GM11168 (cell line): ENCODE measurements at regions not wholly inside any gene's neighbourhood (a gene's known extent, or its start where the extent isn't known, plus 50 kb on each side); places are given as distances from the start of the nearest gene placed in this dataset.

Source experiments
- in situ Hi-C: fragments of 300-500 bp; cut with MboI; formaldehyde crosslinking; loops from one replicate; pipeline ENCODE4 v1.12.0; 2022; ENCODE audit warnings: low sequenced_read_pairs; ENCODE audit not compliant: unreplicated experiment

- in situ Hi-C loops, result no loop called here
Observed at GRCh38 chr13:106963151-106963550, 395.2 kb upstream of the ARGLU1 start.

DNA sequence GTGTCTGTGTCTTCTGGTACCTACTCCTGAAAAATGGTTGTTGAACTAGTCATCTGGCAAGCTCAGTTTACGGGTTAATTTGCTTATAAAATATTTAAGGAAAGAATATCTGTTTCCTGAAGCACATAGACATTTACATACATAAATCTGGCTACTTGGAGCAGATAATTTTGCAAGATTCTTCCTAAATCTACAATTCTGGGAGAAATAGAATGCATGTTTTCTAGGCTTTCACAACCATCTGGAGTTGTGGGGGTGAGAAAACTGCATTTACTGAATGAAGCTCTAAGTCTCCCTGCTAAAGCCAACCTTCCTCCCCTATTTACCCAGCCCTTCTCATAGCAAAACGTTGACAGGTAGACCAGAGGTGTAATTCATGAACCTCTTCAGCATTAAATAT, 393.7 kb upstream of the ARGLU1 start:
- in situ Hi-C loops, result no loop called here

DNA sequence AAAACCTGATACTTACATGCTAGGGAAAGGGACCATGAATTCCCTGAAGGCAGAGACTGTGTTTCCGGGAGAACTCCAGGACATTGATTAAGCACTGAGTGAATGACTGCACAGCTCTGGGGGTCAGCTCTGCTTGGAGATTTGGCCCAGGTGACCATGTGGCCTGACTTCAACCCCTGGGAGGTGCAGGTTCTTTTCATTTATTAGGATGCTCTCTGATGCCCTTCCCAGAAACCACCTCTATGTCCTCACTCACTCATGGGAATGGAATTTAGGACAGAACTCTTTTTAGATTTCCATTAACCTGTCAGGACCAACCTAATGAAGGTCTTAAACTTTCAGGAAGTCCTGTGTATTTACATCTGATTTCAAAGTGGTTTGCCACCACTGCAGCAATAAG, 393.3 kb upstream of the ARGLU1 start:
- in situ Hi-C loops, result no loop called here

- in situ Hi-C loops, result no loop called here
Observed at GRCh38 chr13:106958621-106959048, 390.7 kb upstream of the ARGLU1 start.

- in situ Hi-C loops, result no loop called here
Observed at GRCh38 chr13:106942563-106942962, 374.6 kb upstream of the ARGLU1 start.

DNA sequence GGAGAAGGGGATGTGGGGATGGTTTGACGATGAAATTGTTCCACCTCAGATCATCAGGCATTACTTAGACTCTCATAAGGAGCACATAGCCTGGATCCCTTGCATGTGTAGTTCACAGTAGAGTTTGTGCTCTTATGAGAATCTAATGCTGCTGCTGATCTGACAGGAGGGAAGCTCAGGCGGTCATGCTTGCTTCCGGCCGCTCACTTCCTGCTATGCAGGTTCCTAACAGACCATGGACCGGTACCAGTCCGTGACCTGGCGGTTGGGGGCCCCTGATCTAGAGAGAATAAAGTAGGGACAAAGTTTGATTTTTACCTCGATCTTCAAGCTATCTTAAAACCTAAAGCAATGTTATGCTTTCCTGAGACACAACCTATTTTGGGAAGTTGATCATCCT, 373.8 kb upstream of the ARGLU1 start:
- in situ Hi-C loops, result no loop called here

GRCh38 chr13:106927421-106927820, 359.5 kb upstream of the ARGLU1 start:
- in situ Hi-C loops, result no loop called here

DNA sequence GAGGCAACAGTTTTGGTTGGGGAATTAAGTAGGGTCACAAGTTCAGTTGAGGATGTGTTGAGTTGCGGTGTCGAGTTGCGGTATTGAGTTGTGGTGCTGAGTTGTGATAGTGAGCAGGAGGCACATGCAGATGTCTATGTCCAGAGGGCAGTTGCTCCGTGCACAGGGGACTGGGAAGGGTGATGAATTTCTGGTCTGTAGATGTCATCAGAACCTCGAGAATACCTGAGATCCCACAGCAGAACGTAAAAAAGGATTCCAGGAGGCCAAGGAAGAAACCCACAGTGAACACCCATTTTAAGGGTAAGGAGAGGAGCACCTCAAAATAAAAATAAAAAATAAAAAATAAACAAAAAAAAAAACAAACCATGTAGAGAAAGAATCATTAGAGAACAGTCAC, 354.4 kb upstream of the ARGLU1 start:
- in situ Hi-C loops, result no loop called here

DNA sequence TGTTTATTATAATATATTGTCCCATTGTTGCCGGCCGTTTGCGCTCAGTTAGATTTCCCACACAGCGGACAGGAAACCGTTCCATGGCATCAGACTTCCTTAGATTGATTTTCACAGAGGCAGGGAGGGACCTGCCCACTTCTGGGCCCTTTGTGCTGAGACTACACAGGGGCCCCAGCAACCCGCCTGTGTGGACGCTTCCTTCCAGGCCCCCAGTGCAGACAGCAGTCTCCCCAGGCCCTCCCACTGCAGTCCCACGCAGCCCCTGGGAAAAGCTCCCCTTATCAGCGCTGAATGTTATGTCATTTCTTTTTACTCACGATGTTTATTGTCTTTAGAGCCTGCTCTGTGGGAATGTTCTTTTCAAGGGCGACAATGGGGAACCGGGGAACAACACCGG, 351.7 kb upstream of the ARGLU1 start:
- in situ Hi-C loops, result no loop called here

DNA sequence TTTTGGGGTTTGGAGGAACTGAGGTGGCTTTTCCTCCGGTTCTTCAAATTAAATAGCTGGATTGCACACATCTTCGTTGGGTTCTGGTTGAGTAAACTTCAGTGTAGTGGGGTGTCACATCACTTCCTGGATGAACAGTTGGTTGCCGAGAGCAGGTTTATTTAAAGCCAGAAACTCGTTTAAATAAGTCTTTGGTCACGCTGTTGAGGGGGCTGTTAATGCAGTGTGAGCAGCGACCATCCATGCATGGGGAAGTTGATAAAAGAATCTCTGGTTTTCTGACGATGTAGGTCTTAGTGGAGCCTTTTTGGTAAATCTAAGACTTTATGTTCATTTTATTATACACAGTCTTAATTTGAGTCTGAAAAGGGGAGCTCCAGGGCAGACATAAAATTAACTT, 351.2 kb upstream of the ARGLU1 start:
- in situ Hi-C loops, result no loop called here

DNA sequence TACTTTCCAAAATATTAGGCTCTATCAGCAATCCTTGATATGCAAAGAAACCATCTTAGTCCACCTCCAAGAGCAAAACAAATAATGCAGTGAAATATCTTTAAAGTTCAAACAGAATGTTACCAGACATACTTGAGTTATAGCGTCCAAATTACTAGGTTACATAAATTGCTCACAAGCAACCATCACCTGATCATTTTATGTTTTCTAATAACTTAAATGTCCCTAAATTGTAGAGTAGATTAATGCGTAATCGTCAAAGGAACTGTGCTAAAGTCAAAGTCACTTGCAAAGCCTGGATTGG, 350.6 kb upstream of the ARGLU1 start:
- in situ Hi-C loops, result no loop called here

DNA sequence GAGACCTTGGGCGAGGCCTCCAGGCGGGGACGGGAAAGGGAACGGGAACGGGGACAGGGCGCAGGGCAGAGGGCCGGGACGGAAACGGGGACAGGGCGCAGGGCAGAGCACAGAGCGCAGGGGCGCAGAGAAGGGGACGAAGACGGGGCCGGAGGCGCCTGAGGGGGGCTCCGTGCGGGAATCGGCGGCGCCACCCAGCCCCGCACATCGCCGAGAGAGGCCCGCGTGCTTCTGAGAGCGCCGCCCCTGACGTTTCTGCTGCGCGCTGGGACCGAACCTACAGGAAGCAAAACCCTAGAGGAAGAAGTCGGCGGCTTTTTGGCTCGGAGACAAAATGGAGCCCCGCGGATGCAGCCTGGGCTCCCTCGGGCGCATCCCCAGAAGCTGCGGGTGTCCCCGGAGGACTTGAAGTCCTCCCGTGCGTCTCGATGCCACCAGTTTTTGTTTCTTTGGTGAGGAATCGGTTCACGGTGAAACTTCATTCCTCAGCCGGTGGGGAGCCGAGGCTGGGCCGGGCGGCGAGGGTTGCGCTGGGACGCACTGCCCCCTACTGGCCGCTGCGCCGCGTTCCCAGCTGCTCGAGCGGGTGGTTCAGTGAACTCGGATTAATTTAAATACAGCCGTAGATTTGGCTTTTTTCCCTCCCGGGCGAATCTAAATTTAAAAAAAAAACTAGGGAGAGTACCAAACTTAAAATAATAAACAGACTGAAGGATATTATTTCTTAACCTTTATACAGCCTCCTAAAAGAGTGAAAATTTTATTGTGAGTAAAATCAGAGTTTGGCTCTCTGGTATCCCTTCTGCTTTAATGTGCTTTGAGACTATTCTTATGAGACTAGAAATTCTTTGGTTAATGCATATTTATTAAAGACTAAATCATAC, 350.0 kb upstream of the ARGLU1 start:
- in situ Hi-C loops, result no loop called here

- in situ Hi-C loops, result no loop called here
Observed at GRCh38 chr13:106917024-106917571, 349.2 kb upstream of the ARGLU1 start.

- in situ Hi-C loops, result no loop called here
Observed at GRCh38 chr13:106916329-106916976, 348.5 kb upstream of the ARGLU1 start.

DNA sequence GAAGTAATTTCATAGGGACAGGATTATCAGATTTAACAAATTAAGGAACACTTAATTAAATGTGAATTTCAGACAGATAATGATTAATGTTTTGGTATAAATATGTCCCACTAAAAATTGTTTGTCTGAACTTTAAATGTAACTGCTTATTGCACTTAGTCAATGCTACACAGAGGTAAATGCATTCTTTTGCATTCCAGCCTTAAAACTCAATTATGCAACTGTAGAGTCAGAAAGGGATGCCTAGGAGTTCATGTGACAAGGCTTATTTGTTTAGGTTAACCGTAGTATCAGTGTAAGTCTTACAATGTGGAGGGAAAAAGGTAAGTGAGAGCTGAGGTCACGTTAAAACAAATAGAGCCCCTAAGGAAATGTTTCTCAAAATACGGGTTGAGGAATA, 347.2 kb upstream of the ARGLU1 start:
- in situ Hi-C loops, result no loop called here

DNA sequence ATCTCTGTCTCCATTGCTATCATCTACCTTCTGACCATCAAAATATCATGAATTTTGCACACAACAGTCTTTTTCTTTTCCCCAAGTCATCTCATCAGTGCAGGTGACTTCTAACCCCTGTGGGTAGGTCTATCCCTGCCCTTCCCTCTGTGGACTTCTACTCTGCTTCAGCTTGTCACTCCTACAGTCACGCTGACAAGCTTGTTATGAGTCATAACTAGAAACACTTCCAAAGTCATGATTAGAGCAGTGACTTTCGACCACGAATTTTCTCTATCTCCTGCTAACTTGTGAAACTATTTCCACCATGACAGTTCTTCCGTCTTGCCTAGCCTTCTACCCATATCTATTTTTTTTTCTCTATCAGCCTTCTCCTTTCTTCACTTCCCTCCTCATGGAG, 343.7 kb upstream of the ARGLU1 start:
- in situ Hi-C loops, result no loop called here

GRCh38 chr13:106911020-106911419, 343.1 kb upstream of the ARGLU1 start:
- in situ Hi-C loops, result no loop called here

DNA sequence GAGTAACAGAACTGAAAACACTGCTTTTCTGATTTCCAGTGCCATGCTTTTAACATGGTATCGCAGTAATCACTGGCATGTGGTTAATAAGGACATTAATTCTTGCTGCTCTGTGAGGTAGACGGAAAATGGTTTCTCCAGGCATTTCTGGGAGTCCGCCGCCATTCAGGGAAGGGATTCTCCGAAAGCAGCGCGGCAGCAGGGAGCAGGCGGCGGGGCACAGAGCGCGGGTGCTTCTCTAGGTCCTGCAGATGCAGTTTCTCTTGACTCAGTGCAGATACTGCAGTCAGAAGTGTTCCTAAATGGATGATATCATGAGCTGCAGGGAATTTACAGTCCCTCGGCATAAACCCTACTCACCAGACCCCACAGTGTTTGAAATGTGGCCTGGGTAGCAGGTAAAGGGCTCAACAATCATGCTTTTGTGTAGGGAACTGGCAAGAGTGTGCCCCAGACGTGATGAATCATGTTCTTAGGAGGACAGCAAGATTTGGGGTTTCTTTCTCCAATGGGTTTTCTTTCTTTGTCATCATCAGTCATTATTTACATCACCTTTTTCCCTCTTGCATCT, 338.6 kb upstream of the ARGLU1 start:
- in situ Hi-C loops, result no loop called here

DNA sequence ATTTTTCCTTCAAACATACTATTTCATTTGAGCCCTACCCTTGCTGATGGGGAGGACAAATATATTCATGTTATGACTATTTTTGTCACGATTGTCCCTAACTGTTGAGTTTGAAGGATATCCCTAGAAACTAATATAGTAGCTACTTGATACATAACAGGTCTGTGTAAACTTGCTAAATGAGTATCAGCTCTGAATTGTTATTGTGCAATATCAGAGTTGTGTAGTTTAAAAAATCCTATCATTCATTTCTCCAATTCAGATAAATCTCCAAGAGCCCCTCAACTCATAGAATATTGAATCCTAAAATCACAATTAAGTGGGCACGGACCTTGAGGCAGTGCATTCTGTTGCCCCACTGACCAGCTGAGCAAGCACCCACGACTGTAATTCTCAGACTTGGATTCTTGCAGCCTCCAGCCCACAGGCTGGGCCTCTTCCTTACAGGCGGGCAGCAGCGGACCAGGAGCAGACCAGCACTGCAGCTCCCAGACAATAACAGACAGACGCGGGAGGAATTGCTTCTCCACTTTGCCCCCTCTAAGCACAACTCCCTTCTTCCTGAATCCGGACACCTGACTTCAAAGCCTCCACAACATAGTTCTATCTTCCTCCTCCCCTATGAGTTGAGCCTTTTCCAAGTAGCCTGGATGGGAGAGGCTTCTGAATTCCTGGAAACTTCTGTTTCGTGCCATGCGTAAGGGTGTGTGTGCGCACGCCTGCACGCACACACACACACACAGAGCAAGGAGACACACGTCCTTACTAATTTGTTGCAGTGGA, 337.6 kb upstream of the ARGLU1 start:
- in situ Hi-C loops, result no loop called here

DNA sequence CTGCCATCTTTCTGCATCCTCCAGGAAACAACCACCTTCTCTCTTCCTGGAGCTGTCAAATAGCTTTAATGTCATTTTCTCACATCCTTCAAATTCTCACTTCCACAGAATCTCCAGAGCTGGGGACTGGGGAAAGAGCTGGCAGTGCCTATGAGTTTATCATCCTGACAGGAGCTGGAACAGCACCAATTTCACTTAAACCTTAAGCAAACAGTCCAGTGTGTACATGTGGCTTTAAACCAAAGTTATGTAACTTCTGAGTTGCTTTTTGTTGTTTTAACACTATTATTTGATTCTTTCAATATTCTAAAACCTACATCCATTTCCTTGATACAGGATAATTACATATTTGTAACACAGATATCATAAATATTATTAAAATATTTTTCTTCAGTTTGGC, 331.5 kb upstream of the ARGLU1 start:
- in situ Hi-C loops, result no loop called here

GRCh38 chr13:106898231-106898630, 330.3 kb upstream of the ARGLU1 start:
- in situ Hi-C loops, result no loop called here
